ENCODE measurements at regions not wholly inside any gene's neighbourhood (a gene's known extent, or its start where the extent isn't known, plus 50 kb on each side); places are given as distances from the start of the nearest gene placed in this dataset.

- no peaks in the 10 kb centered on the region for H3K4me1 ChIP-seq
- H3K36me3 ChIP-seq (replicated peaks): no peaks in the 10 kb centered on the region
- no peaks in the 10 kb centered on the region for H3K27me3 ChIP-seq (ENCODE audit: low read depth)
- H3K9me3 ChIP-seq: no peaks in the 10 kb centered on the region
- no peak overlapping the region for H3K4me3 ChIP-seq
- in situ Hi-C loops (cut with MboI; ENCODE audit: low sequenced_read_pairs): no loop called here
- no peak for DNase-seq (ENCODE audit: low spot score in 2 of 2)
These were observed 183.0 kb downstream of the SLC15A5 start for GRCh38 chr12:16094437-16094836.

GRCh38 chr12:16093825-16094224 lies 182.7 kb downstream of the DERA start:
- in situ Hi-C loops (cut with MboI; ENCODE audit: low sequenced_read_pairs): no loop called here
- H3K4me3 ChIP-seq: no peak overlapping the region
- H3K9me3 ChIP-seq: no peaks in the 10 kb centered on the region
- no peaks in the 10 kb centered on the region for H3K36me3 ChIP-seq (replicated peaks)
- no peak for DNase-seq (ENCODE audit: low spot score in 2 of 2)
- H3K27me3 ChIP-seq (ENCODE audit: low read depth): no peaks in the 10 kb centered on the region
- H3K4me1 ChIP-seq: no peaks in the 10 kb centered on the region

GRCh38 chr12:16090974-16091373 lies 179.8 kb downstream of the DERA start:
- H3K9me3 ChIP-seq: no peaks in the 10 kb centered on the region
- H3K36me3 ChIP-seq (replicated peaks): no peaks in the 10 kb centered on the region
- in situ Hi-C loops (cut with MboI; ENCODE audit: low sequenced_read_pairs): no loop called here
- no peaks in the 10 kb centered on the region for H3K27me3 ChIP-seq (ENCODE audit: low read depth)
- DNase-seq (ENCODE audit: low spot score in 2 of 2): no peak
- H3K4me3 ChIP-seq: no peak overlapping the region
- H3K4me1 ChIP-seq: no peaks in the 10 kb centered on the region

DNA sequence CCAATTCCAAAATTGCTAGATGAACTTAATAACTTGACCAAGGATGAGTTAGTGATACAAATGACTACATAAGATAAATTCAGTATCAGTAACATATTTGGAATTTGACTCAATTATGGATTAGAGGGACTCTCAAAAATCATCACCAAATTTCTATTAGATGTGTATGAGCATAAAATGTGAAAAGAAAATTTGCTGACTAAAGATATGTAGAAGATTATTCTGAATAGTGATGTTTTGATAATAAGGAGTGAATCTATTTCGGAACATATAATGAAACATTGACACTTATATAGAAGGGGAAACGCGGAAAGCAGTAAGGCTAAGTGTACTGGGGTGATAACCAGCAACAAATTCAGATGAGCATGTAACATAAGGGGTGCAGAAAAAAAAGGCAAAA lies 177.3 kb downstream of the DERA start:
- H3K27me3 ChIP-seq (ENCODE audit: low read depth): no peaks in the 10 kb centered on the region
- H3K4me3 ChIP-seq: no peak overlapping the region
- in situ Hi-C loops (cut with MboI; ENCODE audit: low sequenced_read_pairs): no loop called here
- H3K4me1 ChIP-seq: no peaks in the 10 kb centered on the region
- no peaks in the 10 kb centered on the region for H3K9me3 ChIP-seq
- H3K36me3 ChIP-seq (replicated peaks): no peaks in the 10 kb centered on the region
- no peak for DNase-seq (ENCODE audit: low spot score in 2 of 2)

Data from HAP-1 (cell line).